ENCODE measurements at regions not wholly inside any gene's neighbourhood (a gene's known extent, or its start where the extent isn't known, plus 50 kb on each side); places are given as distances from the start of the nearest gene placed in this dataset.

DNA sequence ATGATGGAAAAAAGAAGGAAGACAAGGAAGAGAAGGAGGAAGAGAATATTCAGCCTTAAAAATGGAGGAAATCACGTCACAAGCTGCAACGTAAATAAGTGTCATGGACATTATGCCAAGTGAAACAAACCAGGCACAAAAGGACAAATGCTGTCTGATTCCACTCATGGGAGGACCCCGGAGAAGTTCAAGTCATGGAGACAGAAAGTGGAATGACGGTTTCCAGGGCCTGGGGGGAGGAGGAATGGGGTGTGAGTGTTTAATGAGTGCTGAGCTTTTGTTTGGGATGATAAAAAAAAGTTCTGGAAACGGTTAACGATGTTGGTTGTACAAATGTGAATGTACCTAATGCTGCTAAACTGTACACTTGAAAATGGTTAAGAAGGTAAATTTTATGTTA lies 439.5 kb downstream of the GADD45G start:
- TF ChIP-seq, protein P1, sequence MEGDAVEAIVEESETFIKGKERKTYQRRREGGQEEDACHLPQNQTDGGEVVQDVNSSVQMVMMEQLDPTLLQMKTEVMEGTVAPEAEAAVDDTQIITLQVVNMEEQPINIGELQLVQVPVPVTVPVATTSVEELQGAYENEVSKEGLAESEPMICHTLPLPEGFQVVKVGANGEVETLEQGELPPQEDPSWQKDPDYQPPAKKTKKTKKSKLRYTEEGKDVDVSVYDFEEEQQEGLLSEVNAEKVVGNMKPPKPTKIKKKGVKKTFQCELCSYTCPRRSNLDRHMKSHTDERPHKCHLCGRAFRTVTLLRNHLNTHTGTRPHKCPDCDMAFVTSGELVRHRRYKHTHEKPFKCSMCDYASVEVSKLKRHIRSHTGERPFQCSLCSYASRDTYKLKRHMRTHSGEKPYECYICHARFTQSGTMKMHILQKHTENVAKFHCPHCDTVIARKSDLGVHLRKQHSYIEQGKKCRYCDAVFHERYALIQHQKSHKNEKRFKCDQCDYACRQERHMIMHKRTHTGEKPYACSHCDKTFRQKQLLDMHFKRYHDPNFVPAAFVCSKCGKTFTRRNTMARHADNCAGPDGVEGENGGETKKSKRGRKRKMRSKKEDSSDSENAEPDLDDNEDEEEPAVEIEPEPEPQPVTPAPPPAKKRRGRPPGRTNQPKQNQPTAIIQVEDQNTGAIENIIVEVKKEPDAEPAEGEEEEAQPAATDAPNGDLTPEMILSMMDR (IDR thresholded peaks at IDR 0.05; ENCODE audit: low read depth, low read length, missing control alignments): no peak
- no peak for DNase-seq
- in situ Hi-C loops (cut with HindIII; ENCODE audit: low pct_ligation_motif_present, low sequenced_read_pairs): no loop called here

DNA sequence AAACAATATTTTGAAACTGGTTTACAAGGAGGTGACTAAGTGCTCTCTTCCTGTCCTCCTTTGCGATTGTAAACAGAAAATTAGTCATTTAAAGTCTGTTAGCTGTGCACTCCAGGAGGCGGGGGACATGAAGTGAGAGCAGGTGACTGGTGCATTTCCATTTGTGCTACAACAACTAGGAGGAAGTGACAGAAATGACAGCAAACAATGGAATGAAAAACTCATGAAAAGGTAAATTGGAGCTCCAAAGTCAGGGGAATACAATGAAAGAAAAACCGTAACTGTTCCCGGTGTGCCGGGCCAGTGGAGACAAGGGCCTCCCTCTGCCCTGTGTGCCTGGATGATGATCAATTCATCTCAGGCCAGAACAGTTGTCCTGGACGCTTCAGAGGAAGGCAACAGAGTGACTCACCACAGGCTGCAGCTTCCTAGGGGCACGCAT lies 439.9 kb downstream of the GADD45G start:
- H3K4me3 ChIP-seq (ENCODE audit: low read depth, low read length): no peak overlapping the region
- H3K27ac ChIP-seq: no peak overlapping the region
- H3K27me3 ChIP-seq (replicated peaks): no peaks in the 10 kb centered on the region
- H3K36me3 ChIP-seq (replicated peaks): no peaks in the 10 kb centered on the region
- in situ Hi-C loops (cut with HindIII; ENCODE audit: low pct_ligation_motif_present, low sequenced_read_pairs): no loop called here
- TF ChIP-seq, protein P1 (IDR thresholded peaks at IDR 0.05; ENCODE audit: low read depth, low read length, missing control alignments): no peak
- no peak for DNase-seq

More for the DNA sequence above, 439.5 kb downstream of the GADD45G start:
- Histone ChIP-seq H3K27ac (no peak overlapping the region), H3K4me3 (ENCODE audit: low read depth, low read length) (no peak overlapping the region), H3K27me3 (replicated peaks) (no peaks in the 10 kb centered on the region), H3K36me3 (replicated peaks) (no peaks in the 10 kb centered on the region)

- Histone ChIP-seq H3K27ac (no peak overlapping the region), H3K4me3 (ENCODE audit: low read depth, low read length) (no peak overlapping the region), H3K27me3 (replicated peaks) (no peaks in the 10 kb centered on the region), H3K36me3 (replicated peaks) (no peaks in the 10 kb centered on the region)
- in situ Hi-C loops (cut with HindIII; ENCODE audit: low pct_ligation_motif_present, low sequenced_read_pairs): no loop called here
- DNase-seq: no peak
- TF ChIP-seq, protein P1 (IDR thresholded peaks at IDR 0.05; ENCODE audit: low read depth, low read length, missing control alignments): no peak
These were observed 441.6 kb downstream of the GADD45G start for GRCh38 chr9:90046317-90046861.

DNA sequence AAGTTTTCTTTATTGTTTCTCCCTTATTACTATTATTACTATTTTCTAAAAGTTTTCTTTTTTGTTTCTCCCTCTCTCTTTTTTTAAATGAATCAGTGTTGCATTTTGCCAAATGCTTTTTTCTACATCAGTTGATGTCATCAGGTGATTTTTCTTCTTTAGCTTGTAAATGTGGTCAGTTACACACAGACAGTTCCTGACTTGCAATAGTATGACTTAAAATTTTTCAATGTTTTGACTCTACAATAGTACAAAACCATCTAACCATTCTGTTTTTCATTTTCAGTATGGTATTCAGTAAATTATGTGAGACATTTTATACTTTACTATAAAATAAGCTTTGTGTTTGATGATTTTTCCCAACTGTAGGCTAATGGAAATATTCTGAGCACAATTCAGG lies 443.0 kb downstream of the GADD45G start:
- in situ Hi-C loops (cut with HindIII; ENCODE audit: low pct_ligation_motif_present, low sequenced_read_pairs): no loop called here
- Histone ChIP-seq H3K27ac (no peak overlapping the region), H3K27me3 (replicated peaks) (no peaks in the 10 kb centered on the region), H3K4me3 (ENCODE audit: low read depth, low read length) (no peak overlapping the region), H3K36me3 (replicated peaks) (no peaks in the 10 kb centered on the region)
- DNase-seq: no peak
- TF ChIP-seq, protein P1 (IDR thresholded peaks at IDR 0.05; ENCODE audit: low read depth, low read length, missing control alignments): no peak

GRCh38 chr9:90052366-90052765 lies 447.6 kb downstream of the GADD45G start:
- TF ChIP-seq, protein P1 (IDR thresholded peaks at IDR 0.05; ENCODE audit: low read depth, low read length, missing control alignments): no peak
- Histone ChIP-seq H3K4me3 (ENCODE audit: low read depth, low read length) (no peak overlapping the region), H3K27ac (no peak overlapping the region), H3K27me3 (replicated peaks) (no peaks in the 10 kb centered on the region), H3K36me3 (replicated peaks) (no peaks in the 10 kb centered on the region)
- in situ Hi-C loops (cut with HindIII; ENCODE audit: low pct_ligation_motif_present, low sequenced_read_pairs): no loop called here
- no peak for DNase-seq

DNA sequence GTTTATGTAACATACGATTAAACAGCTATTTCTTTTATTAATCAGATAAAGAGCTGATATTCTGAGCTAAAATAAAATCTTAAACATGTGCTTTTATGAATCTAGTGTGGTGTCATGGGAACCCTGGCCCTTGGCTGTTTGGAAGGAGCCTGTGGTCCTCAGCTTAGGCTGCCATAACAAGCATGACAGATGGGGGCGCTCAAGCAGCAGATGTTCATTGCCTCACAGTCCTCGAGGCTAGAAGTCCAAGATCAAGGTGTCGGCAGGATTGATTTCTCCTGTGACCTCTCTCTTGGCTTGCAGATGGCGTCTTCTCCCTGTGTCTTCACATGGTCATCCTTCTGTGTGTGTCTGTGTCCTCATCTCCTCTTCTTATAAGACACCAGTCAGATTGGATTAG lies 448.2 kb downstream of the GADD45G start:
- H3K27ac ChIP-seq: no peak overlapping the region
- TF ChIP-seq, protein P1 (IDR thresholded peaks at IDR 0.05; ENCODE audit: low read depth, low read length, missing control alignments): peak; percentile 18
- in situ Hi-C loops (cut with HindIII; ENCODE audit: low pct_ligation_motif_present, low sequenced_read_pairs): no loop called here
- no peak overlapping the region for H3K4me3 ChIP-seq (ENCODE audit: low read depth, low read length)
- no peak for DNase-seq
- H3K36me3 ChIP-seq (replicated peaks): no peaks in the 10 kb centered on the region
- H3K27me3 ChIP-seq (replicated peaks): no peaks in the 10 kb centered on the region

All from brain microvascular endothelial cell (primary cell).